Fibroblast of the aortic adventitia (primary cell): ENCODE measurements at regions not wholly inside any gene's neighbourhood (a gene's known extent, or its start where the extent isn't known, plus 50 kb on each side); places are given as distances from the start of the nearest gene placed in this dataset.

Experiments used
- DNase-seq: peaks from one replicate; pipeline ENCODE4 v3.0.0-alpha.2; 2010; ENCODE audit warnings: low read depth
- H3K4me3 ChIP-seq: 2 replicates; pipeline ENCODE4 v1.5.1; 2011; ENCODE audit warnings: low read depth, mild to moderate bottlenecking, control low read depth, low read length, moderate library complexity
- TF ChIP-seq, protein P1 (sequence below): IDR thresholded peaks from 2 replicates; pipeline ENCODE4 v1.5.1; 2011; ENCODE audit warnings: mild to moderate bottlenecking, low read length, control low read depth, inconsistent platforms; ENCODE audit not compliant: insufficient read depth

DNA sequence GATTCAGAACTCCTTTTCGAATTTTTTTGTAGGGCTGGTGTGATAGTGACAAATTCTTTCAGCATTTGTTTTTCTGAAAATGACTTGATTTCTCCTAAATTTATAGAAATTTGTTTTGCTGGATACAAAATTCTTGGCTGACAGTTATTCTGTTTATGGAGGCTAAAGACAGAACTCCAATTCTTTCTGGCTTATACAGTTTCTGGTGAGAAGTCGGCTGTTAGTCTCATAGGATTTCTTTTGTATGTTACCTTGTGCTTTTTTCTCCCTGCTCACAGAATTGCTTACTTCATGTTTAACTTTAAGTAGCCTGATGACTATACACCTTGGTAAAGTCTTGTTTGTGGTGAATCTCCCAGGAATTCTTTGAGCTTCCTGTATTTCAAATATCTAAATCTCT lies 1264.6 kb downstream of the NSUN3 start:
- DNase-seq: no peak
- no peak overlapping the region for H3K4me3 ChIP-seq
- TF ChIP-seq, protein P1, sequence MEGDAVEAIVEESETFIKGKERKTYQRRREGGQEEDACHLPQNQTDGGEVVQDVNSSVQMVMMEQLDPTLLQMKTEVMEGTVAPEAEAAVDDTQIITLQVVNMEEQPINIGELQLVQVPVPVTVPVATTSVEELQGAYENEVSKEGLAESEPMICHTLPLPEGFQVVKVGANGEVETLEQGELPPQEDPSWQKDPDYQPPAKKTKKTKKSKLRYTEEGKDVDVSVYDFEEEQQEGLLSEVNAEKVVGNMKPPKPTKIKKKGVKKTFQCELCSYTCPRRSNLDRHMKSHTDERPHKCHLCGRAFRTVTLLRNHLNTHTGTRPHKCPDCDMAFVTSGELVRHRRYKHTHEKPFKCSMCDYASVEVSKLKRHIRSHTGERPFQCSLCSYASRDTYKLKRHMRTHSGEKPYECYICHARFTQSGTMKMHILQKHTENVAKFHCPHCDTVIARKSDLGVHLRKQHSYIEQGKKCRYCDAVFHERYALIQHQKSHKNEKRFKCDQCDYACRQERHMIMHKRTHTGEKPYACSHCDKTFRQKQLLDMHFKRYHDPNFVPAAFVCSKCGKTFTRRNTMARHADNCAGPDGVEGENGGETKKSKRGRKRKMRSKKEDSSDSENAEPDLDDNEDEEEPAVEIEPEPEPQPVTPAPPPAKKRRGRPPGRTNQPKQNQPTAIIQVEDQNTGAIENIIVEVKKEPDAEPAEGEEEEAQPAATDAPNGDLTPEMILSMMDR: no peak

DNA sequence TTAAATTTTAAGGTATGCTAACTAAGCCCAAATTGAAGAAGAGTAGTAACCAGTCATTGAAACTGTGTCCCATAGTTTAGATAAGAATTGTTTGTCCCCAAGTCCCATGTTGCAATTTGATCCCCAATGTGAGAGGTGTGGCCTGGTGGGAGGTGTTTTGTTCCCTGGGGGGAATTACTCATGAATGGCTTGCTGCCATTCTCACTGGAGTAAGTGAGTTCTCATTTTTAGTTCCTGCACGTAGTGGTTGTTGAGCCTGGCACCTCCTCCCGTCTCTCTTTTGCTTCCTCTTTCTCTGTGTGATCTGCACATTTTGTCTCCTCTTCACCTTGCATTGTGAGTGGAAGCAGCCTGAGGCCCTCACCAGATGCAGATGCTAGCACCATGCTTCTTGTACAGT lies 1271.0 kb downstream of the NSUN3 start:
- TF ChIP-seq, protein P1: no peak
- no peak overlapping the region for H3K4me3 ChIP-seq
- no peak for DNase-seq

DNA sequence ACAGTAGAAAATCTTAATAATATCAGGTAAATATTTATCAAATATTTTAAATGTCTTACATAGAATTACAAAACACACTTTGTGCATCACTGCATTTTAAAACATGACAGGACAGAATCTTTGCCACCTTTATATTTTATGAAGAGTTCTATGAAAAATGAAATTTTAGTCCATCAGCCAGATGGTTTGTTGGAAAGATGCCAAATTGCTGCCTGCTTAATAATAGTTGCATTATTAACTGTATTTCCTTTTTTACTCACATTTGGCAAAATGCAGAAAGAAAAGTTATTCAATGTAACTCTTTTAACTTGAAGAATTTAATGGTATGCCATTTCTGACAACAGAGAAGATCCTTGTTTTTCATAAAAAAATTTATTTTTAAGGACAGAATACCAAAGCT lies 1271.6 kb downstream of the NSUN3 start:
- TF ChIP-seq, protein P1: no peak
- H3K4me3 ChIP-seq: no peak overlapping the region
- no peak for DNase-seq

DNA sequence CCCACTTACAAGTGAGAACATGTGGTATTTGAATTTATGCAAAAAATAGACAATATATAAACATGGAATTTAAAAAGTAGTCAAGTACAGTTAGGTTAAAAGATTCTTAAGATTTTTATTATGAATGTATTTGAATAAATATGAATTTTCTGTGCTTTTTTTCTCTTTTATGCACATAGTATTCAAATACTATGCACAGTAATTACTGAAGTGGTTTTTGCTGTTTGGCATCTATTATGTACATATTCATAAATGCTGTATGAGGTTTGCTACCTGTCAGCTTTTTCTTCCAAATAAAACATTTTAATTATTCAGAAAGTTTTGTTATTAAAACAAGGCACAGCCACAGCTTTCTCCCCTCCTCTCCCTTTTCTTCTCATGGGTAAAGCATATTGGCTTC lies 1272.7 kb downstream of the NSUN3 start:
- no peak for DNase-seq
- no peak overlapping the region for H3K4me3 ChIP-seq
- TF ChIP-seq, protein P1: no peak

DNA sequence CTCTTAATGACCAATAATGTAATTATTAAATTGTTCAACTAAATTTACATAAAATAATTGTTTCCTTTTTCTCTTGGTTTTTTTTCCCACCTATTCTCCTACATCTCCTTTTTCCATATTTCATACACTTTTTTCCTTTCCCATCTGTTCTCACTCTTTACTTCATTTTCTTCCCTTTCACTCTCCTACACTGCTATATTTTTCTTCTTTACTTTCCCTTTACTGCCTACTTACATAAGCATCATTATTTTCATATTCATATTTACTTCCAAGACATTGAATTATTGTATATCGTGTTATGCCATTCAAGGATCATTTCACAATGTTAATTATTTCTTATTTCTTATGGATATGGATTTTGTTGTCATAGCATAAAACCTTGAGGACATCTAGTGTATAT lies 1275.6 kb downstream of the NSUN3 start:
- TF ChIP-seq, protein P1: no peak
- no peak overlapping the region for H3K4me3 ChIP-seq
- DNase-seq: no peak

DNA sequence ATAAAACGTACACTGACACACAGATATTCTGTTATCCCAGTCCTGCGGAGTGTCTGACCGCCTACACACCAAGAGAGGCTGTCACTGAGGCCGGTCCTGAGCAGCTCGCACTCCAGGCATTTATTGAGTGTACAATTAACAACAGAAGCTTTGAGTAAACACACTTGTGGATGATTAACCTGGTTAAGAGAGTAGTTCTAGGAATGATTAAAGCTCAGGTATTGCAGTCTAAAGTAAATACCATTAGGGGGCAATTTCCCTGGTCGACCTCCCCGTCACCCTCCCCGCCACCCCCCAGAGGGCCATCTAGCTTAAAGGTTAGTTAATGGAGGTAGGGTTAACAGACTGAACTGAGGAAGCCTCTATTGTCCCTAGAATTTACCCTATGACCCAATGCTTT lies 1278.5 kb downstream of the NSUN3 start:
- no peak for DNase-seq
- TF ChIP-seq, protein P1: no peak

DNA sequence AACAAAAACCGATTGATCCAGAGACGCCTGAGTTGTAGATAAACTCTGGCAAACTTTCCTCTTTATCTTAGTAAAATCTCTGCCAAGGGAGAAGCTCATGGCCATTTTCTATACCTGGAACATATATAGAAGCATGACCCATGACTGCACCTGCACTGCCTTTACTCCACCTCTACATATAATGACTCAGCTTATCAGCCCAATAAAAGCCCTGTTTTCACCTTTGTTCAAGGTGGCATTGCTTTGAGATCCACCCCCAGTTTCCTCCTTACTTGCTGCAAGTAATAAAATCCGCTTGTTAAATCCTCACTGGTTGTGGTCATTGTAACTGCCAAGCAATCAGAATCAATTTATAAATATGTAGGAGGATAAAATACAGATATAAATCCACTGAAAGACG lies 1280.4 kb downstream of the NSUN3 start:
- TF ChIP-seq, protein P1: no peak
- no peak overlapping the region for H3K4me3 ChIP-seq
- no peak for DNase-seq

More for the DNA sequence above, 1278.5 kb downstream of the NSUN3 start:
- H3K4me3 ChIP-seq: no peak overlapping the region
